Posterior cingulate gyrus (tissue), 11 donors: ENCODE measurements at regions not wholly inside any gene's neighbourhood (a gene's known extent, or its start where the extent isn't known, plus 50 kb on each side); places are given as distances from the start of the nearest gene placed in this dataset.
"Not testable (repeated sequence)": the region's sequence is repeated elsewhere in the genome, so short reads cannot be mapped to it uniquely, and the experiment has no call there.

Experiments
- DNase-seq, 10 donors: peaks; one replicate each; pipeline versions ENCODE4 v3.0.0 to v3.0.0-alpha.2; 2020 to 2021; ENCODE audit warnings: mixed read lengths in 3 of 10
- intact Hi-C: fragments of 100-400 bp; cut with DNase I; formaldehyde crosslinking; loops from one replicate; pipeline ENCODE4 v1.15.1; 2023

DNA sequence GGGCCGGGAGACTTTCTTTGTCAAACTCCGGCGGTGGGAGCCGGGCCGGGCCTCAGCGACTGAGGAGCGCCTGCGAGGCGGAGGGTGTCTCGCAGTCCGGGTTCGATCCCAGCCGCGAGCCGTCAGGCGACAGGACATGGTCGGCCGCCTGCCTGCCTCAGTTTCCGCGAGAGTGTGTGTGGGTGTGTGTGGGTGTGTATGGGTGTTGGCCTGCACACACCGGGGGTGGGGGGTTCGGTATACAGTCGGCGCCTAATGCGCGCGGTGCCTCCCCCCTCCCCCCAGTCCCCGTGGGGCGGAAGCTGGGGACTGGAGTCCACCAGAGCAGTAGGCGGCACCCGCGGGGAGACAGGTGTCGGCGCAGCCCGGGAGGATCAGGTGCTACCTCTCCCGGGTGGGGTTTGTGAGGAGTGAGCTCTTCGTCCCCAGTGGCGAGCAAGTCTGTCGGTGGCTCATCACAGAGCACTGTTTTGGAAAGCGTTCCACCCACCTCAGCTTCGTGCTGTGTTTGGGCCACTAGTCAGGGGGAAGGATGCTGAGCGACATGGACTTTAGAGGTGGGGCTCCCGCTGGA lies 246.3 kb downstream of the GOLGA6L6 start:
- intact Hi-C loops: no loop called here
- DNase-seq: peak in 2 of 10 donors; percentile 86 to 87

DNA sequence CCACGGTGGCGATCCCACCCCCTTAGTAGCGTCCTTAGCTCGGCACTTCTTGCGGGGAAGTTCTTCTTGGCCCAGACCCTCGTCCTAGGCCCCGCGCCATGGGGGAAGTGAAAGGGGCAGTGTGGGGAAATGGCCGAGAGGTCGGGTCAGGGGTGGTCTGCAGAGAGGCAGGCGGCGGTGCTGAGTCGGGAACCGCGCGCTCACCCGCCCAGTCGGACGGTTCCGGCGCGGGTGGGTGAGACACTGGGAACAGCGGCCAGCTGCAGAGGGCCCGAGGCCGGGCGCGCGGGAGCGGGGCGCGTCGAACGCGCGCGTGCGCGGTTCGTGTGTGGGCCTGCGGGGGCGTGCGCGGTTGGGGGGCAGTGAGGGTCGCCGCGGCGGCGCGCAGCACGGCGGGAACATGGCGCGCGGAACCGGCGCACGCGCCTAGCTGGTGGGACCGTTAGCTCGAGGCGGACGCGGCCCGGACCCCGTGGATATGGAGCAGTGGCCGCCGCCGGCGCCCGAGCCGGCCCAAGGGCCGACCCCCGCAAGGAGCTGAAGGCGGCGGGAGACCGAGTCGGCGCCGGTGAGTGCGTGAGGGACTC lies 246.9 kb downstream of the GOLGA6L6 start:
- intact Hi-C loops: no loop called here
- peak in 3 of 10 donors; percentile 84 to 94 (median 84) for DNase-seq

DNA sequence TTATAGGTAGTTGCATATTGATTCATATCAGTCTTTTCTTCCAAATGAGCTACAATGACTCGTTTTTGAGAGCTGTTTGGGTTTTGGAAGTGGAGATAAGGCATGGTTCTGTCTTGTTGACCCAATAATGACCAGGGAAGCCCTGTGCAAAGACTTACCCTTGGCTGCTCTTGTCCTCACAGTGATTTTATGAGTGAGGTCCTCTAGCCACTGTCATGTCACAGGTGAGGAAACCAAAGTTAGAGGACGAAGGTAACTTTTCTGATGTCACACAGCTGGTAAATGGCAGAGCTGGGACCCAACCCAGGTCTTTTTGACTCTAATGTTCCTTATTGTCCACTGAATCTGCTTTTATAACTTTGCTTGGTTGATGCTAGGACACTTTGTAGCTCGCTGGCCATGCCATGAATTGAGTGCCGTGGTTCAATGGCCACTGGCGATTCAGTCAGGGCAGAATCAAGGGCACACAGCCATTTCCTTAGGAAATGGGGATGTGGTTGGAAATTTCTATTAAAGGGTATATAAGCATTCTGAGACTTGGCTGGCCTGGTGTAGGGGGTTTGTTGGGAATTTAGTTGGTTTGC lies 249.1 kb downstream of the GOLGA6L6 start:
- DNase-seq, intact Hi-C loops: not testable (repeated sequence)

DNA sequence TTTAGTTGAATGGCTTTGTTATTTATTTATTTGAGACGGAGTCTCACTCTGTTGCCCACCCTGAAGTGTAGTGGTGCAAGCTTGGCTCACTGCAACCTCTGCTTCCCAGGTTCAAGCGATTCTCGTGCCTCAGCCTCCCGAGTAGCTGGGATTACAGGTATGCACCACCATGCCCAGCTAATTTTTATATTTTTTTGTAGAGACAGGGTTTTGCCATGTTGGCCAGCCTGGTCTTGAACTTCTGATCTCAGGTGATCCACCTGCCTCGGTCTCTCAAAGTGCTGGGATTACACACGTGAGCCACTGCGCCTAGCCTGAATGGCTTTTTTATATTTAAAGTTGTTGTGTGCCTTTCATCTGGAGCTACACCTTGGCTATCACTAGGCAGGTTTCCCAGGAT lies 250.0 kb downstream of the GOLGA6L6 start:
- intact Hi-C loops: not testable (repeated sequence)
- DNase-seq: peak in 1 of 10 donors; percentile 52

DNA sequence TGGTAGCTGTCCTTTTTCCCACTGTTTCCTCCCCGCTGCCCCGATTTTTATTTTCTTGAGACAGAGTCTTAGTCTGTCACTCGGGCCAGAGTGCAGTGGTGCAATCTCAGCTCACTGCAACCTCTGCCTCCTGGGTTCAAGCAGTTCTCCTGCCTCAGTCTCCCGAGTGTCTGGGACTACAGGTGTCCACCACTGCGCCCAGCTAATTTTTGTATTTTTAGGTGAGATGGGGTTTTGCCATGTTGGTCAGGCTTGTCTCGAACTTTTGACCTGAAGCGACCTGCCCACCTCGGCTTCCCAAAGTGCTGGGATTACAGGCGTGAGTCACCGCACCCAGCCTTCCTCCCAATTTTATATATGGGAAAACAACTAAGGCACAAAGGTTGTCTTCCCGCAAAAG lies 251.0 kb downstream of the GOLGA6L6 start:
- intact Hi-C loops: not testable (repeated sequence)
- DNase-seq: peak in 1 of 10 donors; percentile 83

DNA sequence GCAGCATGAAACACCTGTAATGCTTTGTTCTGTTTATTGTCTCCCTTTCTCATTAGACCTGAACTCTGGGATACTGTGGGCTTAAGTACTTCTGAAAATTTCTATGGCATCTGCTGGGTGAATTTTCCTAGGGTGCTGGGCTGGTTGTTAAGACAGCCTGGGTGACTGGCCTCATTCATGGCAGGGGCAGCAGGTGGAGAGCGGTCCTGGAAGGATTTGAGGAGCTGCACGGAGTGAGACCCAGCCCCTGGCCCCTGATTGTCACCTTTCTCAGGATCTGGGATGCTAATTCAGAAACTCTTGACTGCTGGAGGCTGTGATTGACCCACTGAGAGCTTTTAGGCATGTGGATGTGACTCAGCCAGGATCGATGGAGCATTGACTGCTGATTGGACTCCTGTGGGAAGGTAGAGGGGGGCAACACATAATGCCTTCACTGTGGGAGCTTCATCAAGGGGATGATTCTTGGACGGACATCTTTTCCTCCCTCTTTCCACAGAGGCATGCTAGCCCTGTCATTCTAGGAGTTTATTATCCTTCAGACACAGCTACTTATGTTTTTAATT lies 252.0 kb downstream of the GOLGA6L6 start:
- intact Hi-C loops, DNase-seq: not testable (repeated sequence)

DNA sequence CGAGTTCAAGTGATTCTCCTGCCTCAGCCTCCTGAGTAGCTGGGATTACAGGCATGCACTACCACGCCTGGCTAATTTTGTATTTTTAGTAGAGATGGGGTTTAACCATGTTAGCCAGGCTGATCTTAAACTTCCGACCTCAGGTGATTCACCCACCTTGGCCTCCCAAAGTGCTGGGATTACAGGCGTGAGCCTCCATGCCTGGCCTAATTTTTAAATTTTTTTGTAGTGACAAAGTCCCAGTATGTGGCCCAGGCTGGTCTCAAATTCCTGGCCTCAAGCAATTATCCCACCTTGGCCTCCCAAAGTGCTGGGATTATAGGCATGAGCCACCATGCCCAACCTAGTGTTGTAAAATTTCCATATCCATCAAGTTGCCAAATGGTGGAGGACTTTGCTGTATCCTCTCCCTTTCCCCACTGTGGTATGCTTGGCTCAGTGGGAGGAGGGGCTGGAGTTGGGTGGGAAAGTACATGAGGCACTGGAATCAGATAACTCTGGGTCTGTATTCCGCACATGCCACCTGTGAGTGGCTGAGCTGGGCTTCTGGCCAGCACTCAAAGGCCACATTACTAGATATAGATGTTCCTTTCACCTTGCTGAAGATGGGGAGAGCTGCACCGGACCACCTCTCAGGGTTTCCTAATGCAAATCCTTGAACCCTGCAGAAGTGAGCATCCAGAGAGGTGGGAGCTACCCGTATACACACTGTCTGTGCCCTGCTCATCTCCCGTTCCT lies 252.6 kb downstream of the GOLGA6L6 start:
- DNase-seq, intact Hi-C loops: not testable (repeated sequence)

DNA sequence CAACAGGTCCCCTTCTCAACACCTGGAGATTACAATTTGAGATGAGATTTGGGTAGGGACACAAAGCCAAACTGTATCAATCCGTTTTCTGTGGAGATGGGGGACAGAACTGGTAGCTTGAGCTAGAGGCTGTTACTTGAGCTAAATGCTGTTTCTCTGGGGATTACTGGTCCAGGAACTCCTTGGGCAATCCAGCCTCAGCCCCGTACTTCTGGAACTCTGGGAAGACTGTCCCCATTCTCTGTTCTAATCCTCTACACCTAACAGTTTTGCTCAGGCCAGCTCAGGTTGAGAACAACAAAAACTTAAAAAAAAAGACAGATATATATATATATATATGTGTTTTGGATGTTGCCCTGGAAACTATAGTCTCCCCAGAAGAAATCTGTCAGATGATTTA lies 255.0 kb downstream of the GOLGA6L6 start:
- DNase-seq, intact Hi-C loops: not testable (repeated sequence)

DNA sequence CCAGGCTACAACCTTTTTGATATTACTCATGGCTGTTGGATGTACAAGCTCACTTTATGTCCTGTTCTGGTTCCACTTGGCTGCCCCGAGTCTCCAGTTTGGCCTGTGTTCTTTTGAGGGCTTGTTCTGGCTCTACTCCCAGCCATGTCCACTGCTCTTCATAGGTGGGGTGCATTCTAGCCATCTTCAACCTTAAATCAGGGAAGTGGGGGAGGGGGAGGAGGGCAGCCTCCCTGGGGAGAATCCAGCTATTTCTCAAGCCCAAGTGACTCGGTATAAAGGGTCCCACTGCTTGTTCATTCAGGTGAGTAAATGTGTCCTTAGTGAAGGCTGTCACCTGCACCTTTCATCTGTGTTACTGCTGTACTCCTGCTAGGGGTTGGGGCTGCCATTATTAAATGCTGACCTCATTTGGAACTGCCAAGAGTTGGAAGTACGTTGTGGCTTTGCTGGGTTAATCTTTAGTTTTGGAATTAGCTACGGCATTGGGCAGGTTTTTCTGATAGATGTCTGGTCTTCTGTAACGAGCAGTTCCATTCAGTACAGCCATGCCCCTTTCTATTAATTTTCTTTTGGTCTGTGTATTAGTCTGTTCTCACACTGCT lies 255.8 kb downstream of the GOLGA6L6 start:
- intact Hi-C loops: not testable (repeated sequence)

DNA sequence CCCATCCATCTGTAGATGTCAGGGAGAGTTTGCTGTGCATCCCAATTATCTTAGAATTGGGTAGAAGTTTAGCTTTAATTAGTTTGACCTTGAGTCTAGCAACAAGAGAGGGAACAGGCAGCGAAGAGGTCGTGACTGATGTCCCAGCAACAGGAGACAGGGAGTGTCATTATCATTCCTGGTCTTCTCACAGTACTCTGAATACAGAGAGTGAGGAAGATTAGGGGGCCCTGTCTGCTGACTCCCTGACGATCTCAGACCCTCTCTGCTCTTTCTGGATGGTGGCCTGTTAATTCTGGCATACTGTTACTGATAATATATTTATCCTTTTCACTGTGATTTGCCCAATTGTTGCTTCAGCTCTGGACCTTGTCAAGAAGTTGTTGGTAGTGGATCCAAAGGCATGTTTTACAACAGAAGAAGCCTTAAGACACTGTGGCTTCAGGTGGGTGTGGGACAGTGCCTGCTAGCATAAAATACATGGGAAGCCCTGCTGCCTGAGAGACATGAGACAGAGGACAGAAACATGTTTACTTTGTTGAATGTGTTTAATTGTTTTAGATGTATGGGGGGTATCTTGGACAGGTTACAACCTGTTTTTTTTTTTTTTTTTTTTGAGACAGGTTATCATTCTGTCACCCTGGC lies 256.6 kb downstream of the GOLGA6L6 start:
- intact Hi-C loops, DNase-seq: not testable (repeated sequence)

More for the DNA sequence above, 255.8 kb downstream of the GOLGA6L6 start:
- peak in 1 of 10 donors; percentile 55 for DNase-seq

DNA sequence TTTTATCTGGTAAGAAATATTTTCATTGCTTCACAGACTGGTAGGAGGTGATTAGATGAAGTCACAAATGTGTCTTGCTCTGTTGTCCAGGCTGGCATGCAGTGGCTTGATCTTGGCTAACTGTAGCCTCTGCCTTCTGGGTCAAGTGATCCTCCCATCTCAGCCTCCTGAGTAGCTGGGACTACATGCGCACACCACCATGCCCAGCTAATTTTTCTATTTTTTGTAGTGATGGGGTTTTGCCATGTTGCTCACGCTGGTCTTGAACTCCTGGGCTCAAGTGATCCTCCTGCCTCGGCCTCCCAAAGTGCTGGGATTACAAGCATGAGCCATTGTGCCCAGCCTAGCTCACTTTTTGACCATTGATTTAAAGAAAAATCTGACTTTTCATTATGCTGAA lies 257.9 kb downstream of the GOLGA6L6 start:
- intact Hi-C loops: not testable (repeated sequence)

DNA sequence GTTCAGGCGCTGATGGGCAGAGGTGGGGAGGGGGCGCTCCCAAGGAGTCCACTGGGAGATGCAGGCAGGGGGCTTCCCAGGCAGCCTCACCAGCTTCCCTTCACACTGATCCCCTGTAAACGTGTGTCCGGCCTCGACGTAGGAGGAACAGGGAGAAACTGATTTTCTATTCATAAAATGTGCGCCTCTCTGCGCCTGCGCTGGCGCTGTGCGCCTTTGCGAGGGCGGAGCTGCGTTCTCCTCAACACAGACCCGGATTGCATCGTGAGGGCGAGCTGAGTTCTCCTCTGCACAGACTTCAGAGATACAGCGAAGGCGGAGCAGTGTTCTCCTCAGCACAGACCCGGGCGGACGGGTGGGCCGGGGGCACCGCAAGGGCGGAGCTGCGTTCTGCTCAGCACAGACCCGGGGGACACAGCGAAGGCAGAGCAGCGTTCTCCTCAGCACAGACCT lies 259.1 kb downstream of the GOLGA6L6 start:
- DNase-seq: peak in 1 of 10 donors; percentile 80
- intact Hi-C loops: not testable (repeated sequence)

More for the DNA sequence above, 257.9 kb downstream of the GOLGA6L6 start:
- not testable (repeated sequence) for DNase-seq

DNA sequence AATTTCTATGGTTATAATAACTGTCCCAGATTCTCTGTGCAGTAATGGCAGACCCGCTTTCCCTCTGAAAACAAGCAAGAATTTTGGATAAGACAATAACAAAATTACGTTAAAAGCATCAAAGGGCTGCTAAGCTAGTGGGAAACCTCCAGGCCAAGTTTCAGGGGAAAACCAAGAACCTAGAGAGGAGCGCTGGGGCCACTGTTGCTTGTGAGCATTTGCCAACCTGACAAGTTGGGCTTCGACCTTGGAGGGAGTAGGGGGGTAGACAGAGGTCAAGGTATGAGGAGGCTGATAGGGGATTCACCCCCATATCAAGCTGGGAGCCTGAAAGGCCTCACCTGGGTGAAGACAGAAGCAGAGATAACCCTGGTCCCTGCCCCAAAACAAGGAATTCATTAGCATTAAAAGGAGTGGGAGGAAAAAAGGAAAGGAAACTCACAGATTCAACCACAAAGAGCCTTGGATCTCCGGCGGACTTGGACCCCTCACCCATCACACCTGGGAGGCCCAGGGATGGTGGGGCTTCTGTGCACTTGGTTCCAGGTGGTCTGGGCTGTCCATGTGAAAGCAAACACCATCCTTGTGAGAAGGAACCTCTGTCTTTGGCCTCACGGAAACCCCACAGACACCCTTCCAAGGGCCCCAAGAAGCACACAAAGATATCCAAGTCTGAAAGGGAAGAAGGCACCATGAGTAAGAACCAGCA lies 259.9 kb downstream of the GOLGA6L6 start:
- peak in 1 of 10 donors; percentile 45 for DNase-seq
- intact Hi-C loops: not testable (repeated sequence)

DNA sequence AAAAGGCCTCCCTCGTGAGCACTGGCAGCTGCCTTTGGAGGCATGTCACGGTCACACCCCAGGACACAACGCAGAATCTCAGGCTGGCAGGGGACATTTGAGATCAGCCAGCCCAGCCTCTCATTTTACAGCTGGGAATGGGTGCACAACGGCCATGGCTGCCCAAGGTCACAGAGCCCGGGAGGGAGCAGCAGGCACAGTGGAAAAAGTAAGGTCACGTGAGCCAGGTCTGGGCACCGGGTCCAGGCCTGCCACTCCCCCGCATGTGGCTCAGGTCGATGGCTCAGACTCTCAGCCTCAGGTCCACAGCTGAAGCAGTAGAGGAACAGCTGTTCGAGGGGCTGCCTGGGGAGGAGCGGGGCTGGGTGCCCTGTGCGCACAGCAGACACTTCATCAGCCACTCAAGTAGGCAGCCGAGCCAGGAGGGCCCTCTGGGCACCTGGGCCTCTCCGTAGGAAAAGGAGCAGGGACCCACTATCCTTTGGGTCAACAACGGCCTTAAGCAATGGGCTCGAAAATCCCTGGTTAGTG lies 260.6 kb downstream of the GOLGA6L6 start:
- intact Hi-C loops: no loop called here
- peak in 2 of 10 donors; percentile 81 to 90 for DNase-seq

DNA sequence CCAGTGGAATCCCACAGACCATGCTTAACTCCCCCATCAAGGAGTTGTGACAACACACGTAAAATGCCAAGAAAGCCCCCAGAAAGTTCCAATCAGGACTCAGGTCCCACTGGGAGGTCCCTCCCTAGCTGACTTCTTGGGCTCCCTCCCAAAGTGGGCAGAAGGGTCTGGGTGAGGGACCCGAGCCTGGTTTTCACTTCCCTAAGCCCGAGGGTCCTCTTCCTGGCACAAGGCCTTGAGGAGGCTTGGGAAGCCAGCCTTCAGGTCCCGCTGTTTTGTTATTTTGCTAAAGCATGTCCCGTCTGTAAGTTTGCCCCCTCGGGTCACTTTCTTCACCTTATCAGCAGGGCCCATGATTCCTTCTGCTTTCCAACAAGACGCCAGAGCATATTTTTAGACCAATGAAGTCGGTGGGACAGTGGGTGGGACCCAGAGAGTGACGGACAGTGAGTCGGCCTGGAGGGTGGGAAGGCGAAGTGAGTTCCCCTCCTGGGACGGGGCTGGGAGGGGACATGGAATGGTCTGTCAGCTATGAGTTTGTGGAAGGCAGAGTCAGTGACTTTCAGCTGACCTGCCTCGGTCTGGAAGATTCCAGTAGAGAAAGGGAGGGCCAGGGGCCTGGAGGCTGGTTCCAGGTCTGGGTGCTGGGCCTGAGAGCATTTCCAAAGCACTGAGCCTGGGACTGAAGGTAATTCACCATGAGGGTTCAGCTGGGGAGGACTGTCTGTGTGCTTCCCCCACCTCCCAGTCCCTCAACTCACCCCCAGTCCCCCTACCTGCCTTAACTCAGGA lies 261.3 kb downstream of the GOLGA6L6 start:
- peak in 2 of 10 donors; percentile 72 to 87 for DNase-seq
- intact Hi-C loops: not testable (repeated sequence)

DNA sequence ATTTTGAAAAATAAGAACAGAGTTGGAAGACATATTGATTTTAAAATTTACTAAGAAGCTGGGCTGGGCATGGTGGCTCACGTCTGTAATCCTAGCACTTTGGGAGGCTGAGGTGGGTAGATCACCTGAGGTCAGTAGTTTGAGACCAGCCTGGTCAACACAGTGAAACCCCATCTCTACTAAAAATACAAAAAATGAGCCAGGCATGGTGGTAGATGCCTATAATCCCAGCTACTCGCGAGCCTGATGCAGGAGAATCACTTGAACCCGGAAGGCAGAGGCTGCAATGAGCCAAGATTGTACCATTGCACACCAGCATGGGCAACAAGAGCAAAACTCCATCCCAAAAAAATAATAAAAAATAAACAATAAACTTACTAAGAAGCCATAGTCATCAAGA lies 262.5 kb downstream of the GOLGA6L6 start:
- DNase-seq, intact Hi-C loops: not testable (repeated sequence)

DNA sequence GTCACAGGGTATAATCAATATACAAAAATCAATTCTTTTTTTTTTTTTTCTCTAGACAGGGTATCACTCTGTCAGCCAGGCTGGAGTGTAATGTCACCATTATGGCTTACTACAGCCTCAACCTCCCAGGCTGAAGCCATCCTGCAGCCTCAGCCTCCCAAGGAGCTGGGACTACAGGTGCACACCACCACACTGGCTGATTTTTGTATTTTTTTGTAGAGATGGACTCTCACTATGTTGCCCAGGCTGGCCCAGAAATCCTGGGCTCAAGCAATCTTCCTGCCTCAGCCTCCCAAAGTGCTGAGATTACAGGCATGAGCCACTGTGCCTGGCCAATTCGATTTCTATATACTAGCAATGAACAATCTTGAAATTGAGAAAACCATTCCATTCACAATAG lies 263.2 kb downstream of the GOLGA6L6 start:
- intact Hi-C loops: not testable (repeated sequence)
- peak in 1 of 10 donors; percentile 16 for DNase-seq

DNA sequence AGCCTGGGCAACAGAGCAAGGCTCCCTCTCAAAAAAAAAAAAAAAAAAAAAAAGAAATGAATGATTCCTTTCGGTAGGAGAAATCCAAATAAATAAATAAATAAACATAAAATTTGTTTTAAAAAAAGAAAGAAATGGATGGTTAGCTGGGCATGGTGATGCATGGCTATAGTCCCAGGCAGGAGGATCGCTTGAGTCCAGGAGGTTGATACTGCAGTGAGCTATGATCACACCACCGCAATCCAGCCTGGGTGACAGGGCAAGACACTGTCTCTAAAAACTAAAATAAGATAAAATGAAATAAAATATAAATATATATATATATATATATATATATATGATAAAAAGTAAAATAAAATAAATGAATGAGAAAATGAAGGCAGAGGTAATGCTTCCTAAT lies 264.1 kb downstream of the GOLGA6L6 start:
- DNase-seq: peak in 2 of 10 donors; percentile 45 to 48
- intact Hi-C loops: not testable (repeated sequence)
